Dendritic cell treated with granulocyte-macrophage colony-stimulating factor and Interleukin-4, amounts not matched to agents 40 ng/mL and 50 ng/mL, for 4 days (primary cell): ENCODE measurements at regions not wholly inside any gene's neighbourhood (a gene's known extent, or its start where the extent isn't known, plus 50 kb on each side); places are given as distances from the start of the nearest gene placed in this dataset.

ENCODE experiments used
- H3K27ac Mint-ChIP-seq: one replicate; pipeline ENCODE4 v1.8.0; 2022; ENCODE audit warnings: mild to moderate bottlenecking, mixed read lengths
- H3K27me3 Mint-ChIP-seq: one replicate; pipeline ENCODE4 v1.8.0; 2022; ENCODE audit warnings: mild to moderate bottlenecking, mixed read lengths
- H3K36me3 Mint-ChIP-seq: one replicate; pipeline ENCODE4 v1.8.0; 2022; ENCODE audit warnings: low read depth, mixed read lengths
- H3K4me1 Mint-ChIP-seq: one replicate; pipeline ENCODE4 v1.8.0; 2022; ENCODE audit warnings: low read depth, mixed read lengths
- H3K4me3 Mint-ChIP-seq: one replicate; pipeline ENCODE4 v1.8.0; 2022; ENCODE audit warnings: mild to moderate bottlenecking, moderate library complexity, mixed read lengths
- H3K9me3 Mint-ChIP-seq: one replicate; pipeline ENCODE4 v1.8.0; 2022; ENCODE audit warnings: mixed read lengths
- intact Hi-C: fragments of 100-400 bp; cut with micrococcal nuclease; formaldehyde crosslinking; loops from one replicate; pipeline ENCODE4 v1.15.0; 2022

DNA sequence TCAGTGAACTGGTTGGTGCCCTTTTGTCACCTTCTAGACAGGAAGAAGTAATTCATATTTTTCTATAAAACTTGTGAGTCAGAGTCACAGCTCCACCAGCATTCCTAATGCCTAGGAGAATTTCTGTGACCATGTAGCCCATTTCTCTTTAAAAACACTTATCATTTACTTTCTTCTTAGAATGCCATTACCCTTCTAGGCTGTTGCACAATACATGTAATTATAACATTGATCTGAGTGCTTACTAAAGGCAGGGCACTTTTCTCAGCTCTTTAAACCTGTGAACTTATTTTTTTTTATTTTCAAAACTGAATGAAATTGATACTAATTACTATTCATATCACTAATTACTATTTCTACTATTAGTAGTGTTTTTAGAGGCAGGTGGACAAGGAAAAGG is 373.7 kb downstream of the TLE4 start:
- intact Hi-C loops: no loop called here
- Mint-ChIP-seq H3K4me1 (no peaks in the 10 kb centered on the region), H3K27me3 (no peaks in the 10 kb centered on the region), H3K9me3 (no peaks in the 10 kb centered on the region), H3K27ac (no peak overlapping the region), H3K4me3 (no peak overlapping the region), H3K36me3 (no peaks in the 10 kb centered on the region)

DNA sequence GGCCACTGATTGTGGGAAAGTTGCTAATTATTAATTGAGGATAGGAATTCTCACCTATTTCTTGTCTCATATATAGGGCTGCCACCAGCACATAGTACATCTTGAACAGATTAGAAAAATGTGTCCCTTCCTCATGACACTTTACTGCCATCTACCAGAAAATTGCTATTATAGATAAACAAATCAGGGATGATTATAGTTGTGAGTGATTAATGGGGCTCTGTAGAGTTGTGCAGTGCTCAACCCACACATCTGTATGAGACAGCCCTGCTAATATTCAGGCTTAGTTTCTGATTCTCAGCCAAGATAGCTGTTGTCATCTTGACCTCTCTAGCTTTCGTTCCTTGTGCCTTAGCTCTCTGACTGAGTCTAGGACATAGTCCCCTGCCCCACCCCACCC is 373.3 kb downstream of the TLE4 start:
- no peaks in the 10 kb centered on the region for H3K27me3 Mint-ChIP-seq
- H3K9me3 Mint-ChIP-seq: no peaks in the 10 kb centered on the region
- no peaks in the 10 kb centered on the region for H3K4me1 Mint-ChIP-seq
- intact Hi-C loops: no loop called here
- no peaks in the 10 kb centered on the region for H3K36me3 Mint-ChIP-seq
- H3K27ac Mint-ChIP-seq: no peak overlapping the region
- H3K4me3 Mint-ChIP-seq: no peak overlapping the region

DNA sequence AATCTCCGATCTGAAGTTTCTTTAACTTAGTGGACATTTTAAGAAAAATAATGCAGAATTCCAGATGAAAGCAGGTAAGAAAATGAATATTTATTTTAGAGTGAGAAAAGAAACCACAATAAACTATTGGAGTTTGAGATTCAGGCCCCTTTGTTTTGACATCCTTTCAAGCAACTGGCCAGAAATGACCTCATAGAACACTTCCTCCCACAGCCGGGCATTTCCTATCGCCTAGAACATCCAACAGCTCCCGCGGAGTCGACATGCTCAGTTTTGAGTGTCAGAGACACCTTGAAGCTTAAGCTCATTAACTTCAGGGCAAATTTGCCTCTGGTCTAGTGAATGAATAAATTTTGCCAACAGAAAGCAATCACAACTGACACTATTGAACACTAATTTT is 369.2 kb downstream of the TLE4 start:
- no peaks in the 10 kb centered on the region for H3K27me3 Mint-ChIP-seq
- H3K4me1 Mint-ChIP-seq: no peaks in the 10 kb centered on the region
- no peaks in the 10 kb centered on the region for H3K36me3 Mint-ChIP-seq
- no peak overlapping the region for H3K4me3 Mint-ChIP-seq
- intact Hi-C loops: no loop called here
- peaks cover 14% of the 10 kb centered on the region for H3K9me3 Mint-ChIP-seq
- no peak overlapping the region for H3K27ac Mint-ChIP-seq

DNA sequence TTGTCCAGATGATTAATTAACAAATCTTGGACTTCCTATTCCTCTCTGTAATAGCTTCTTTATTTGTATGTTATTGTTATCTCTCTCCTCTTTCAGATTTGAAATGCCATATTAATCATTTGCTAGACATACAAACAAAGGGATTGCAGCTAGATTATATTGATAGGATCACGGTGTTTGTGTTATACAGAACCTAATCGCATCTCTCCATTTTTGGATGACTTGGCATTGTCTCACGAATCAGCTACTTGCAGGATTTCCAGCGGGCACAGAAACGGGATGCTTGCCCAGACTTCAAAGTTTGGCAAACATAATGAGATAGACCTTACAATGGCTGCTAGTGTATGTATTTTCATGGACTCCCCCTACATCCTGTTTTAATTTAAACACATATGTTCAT is 368.1 kb downstream of the TLE4 start:
- H3K4me1 Mint-ChIP-seq: no peaks in the 10 kb centered on the region
- H3K9me3 Mint-ChIP-seq: peaks cover 14% of the 10 kb centered on the region
- H3K4me3 Mint-ChIP-seq: no peak overlapping the region
- no peaks in the 10 kb centered on the region for H3K27me3 Mint-ChIP-seq
- no peak overlapping the region for H3K27ac Mint-ChIP-seq
- H3K36me3 Mint-ChIP-seq: no peaks in the 10 kb centered on the region
- intact Hi-C loops: no loop called here

DNA sequence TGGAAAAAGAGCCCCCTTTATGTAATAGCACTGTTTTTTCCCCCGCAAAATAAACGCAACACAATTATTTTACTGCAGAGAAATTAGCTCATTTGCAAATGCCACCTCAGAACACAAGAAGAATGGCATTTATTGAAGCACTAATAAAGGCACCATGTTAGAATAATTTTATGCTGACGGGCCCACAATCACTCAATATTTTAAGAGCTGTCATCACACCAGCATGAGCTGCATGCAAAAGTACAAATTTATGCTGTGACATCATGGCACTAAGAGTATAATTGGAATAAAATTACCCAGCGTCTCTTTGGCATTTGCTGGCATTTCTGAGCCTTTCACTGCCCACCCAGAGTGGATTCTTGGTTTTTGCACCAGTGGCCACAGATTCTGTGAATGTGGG is 364.6 kb downstream of the TLE4 start:
- intact Hi-C loops: no loop called here
- no peaks in the 10 kb centered on the region for H3K27me3 Mint-ChIP-seq
- no peaks in the 10 kb centered on the region for H3K4me1 Mint-ChIP-seq
- peaks cover 14% of the 10 kb centered on the region for H3K9me3 Mint-ChIP-seq
- H3K4me3 Mint-ChIP-seq: no peak overlapping the region
- no peaks in the 10 kb centered on the region for H3K36me3 Mint-ChIP-seq
- H3K27ac Mint-ChIP-seq: no peak overlapping the region

DNA sequence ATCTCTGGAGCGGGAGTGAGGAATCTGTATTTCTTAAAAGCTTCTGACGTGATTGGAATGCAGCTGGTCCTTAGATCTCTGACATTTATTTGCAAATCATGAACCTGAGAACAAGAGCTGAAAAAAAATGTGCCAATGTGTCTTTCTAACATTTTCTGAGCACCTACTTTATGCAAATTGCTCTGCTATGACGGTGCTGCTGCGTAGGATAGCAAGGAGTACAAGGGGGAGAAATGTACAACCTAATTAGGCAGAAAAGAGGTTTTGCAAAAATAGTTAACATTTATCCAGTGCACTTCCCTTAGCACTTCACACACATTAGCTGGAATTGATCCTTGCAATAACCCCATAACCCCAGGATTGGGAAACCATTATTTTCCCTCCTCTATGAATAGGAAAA is 357.5 kb downstream of the TLE4 start:
- H3K36me3 Mint-ChIP-seq: no peaks in the 10 kb centered on the region

DNA sequence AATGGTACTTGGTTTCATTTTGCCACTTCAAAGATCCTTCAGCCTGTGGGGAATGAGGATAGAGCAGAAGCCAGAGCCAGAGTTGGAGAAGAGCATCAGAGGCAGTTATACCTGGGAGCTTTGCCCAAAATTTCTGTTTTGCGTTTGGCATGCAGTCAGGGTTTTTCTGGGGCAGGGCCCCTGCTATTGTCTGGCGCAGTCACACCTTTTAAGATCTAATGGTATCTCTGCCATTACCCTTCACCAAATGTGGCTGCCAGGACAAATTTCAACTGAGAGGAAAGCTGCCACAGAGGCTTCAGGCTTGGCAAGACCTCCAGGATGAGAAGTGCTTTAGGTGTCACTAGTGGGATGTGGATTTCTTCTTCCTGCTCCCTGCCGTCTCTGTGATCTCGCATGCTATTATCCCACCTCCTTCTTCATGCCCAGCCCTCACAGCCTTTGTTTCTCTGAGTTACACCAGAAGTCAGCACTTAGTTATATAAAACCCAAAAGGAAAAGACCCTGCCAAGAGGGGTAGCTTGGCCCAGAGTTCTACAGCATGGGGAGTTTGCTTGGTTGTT is 357.0 kb downstream of the TLE4 start:
- no peak overlapping the region for H3K4me3 Mint-ChIP-seq
- H3K36me3 Mint-ChIP-seq: no peaks in the 10 kb centered on the region
- H3K27ac Mint-ChIP-seq: no peak overlapping the region
- H3K9me3 Mint-ChIP-seq: peaks cover 8% of the 10 kb centered on the region
- intact Hi-C loops: no loop called here
- no peaks in the 10 kb centered on the region for H3K27me3 Mint-ChIP-seq
- no peaks in the 10 kb centered on the region for H3K4me1 Mint-ChIP-seq

More for the DNA sequence above, 357.5 kb downstream of the TLE4 start:
- Mint-ChIP-seq H3K27ac (no peak overlapping the region), H3K4me1 (no peaks in the 10 kb centered on the region), H3K27me3 (no peaks in the 10 kb centered on the region), H3K9me3 (peaks cover 8% of the 10 kb centered on the region), H3K4me3 (no peak overlapping the region)
- intact Hi-C loops: no loop called here

DNA sequence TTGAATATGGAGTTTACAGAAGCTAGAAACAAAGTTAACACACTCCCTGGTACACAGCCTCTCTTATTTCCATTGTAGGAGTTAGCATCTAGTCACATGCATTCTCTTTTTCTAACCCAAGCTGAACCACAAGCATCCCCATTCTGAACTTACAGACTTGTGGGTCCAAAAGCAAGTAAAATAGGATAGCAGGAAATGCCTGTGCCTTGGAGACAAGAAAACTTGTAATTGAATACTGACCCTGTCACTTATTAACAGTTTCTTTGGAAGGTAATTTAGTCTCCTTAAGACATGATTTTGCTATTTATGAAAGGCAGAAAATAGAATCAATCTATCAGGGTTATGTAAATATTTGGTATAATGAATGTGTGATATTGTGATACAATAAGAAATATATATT is 353.6 kb downstream of the TLE4 start:
- no peak overlapping the region for H3K4me3 Mint-ChIP-seq
- intact Hi-C loops: no loop called here

DNA sequence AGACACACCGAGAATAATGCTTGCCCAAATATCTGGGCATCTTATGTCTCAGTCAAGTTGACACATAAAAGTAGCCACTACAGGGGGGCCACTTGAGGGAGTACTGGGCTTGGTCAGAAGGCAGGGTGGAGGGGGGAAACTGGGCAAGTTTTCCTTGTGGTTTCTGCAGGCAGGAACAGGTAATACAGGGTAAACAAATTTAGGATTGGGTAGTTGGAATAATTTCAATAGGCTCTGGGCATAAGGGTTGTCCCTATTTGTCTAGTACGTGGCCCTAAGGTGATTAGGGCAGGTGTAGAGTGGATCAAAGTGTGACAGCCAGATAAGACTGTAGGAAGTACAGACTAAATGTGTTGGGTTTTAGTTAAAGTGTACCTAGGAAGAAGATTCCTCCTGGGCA is 353.1 kb downstream of the TLE4 start:
- Mint-ChIP-seq H3K36me3 (no peaks in the 10 kb centered on the region), H3K27me3 (no peaks in the 10 kb centered on the region), H3K9me3 (peaks cover 8% of the 10 kb centered on the region), H3K4me3 (no peak overlapping the region), H3K4me1 (no peaks in the 10 kb centered on the region), H3K27ac (no peak overlapping the region)
- intact Hi-C loops: no loop called here

More for the DNA sequence above, 353.6 kb downstream of the TLE4 start:
- Mint-ChIP-seq H3K27ac (no peak overlapping the region), H3K36me3 (no peaks in the 10 kb centered on the region), H3K4me1 (no peaks in the 10 kb centered on the region), H3K9me3 (peaks cover 8% of the 10 kb centered on the region), H3K27me3 (no peaks in the 10 kb centered on the region)

DNA sequence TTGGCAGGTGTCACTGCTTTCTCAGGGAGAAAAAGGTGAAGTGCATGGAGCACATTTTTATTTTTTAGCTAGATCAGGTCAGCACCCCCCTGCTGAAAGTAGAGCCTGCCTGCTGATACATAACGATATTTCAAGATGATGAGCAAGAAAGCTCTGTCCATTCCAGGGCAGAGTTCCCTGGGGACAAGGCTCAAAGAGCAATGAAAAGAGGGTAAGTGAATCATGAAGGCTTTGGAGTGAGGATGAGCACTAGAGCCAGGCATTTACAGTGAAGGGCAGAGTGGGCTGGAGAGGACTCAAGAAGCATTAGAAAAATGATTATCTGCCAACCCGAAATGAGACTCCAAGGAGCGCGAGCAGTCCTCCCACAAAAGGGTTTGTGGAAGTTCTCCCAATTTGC is 345.7 kb downstream of the TLE4 start:
- intact Hi-C loops: no loop called here
- no peaks in the 10 kb centered on the region for H3K4me1 Mint-ChIP-seq
- H3K9me3 Mint-ChIP-seq: no peaks in the 10 kb centered on the region
- no peak overlapping the region for H3K27ac Mint-ChIP-seq
- no peaks in the 10 kb centered on the region for H3K36me3 Mint-ChIP-seq
- H3K27me3 Mint-ChIP-seq: no peaks in the 10 kb centered on the region
- H3K4me3 Mint-ChIP-seq: no peak overlapping the region

DNA sequence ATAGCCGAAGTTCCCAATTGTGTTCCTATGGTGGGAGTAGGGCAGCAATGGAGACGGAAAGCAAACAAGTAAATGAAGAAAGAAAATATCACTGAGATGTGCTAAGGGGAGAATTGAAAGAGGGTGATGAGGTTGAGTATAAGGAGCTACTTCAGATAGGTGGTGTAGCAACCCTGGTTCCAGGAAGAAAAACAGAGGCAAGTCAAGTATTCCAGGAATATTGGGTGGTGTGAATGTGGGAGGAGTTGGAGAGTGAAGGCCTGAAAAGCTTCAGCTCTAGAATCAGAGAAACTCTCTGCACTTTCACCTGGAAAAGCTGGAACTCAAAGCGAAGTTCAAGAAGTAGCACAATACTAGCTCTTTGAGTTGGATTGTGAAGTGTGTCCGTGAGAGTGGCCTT is 342.1 kb downstream of the TLE4 start:
- Mint-ChIP-seq H3K36me3 (no peaks in the 10 kb centered on the region), H3K4me1 (no peaks in the 10 kb centered on the region), H3K27me3 (no peaks in the 10 kb centered on the region), H3K27ac (no peak overlapping the region), H3K4me3 (no peak overlapping the region), H3K9me3 (no peaks in the 10 kb centered on the region)
- intact Hi-C loops: no loop called here

DNA sequence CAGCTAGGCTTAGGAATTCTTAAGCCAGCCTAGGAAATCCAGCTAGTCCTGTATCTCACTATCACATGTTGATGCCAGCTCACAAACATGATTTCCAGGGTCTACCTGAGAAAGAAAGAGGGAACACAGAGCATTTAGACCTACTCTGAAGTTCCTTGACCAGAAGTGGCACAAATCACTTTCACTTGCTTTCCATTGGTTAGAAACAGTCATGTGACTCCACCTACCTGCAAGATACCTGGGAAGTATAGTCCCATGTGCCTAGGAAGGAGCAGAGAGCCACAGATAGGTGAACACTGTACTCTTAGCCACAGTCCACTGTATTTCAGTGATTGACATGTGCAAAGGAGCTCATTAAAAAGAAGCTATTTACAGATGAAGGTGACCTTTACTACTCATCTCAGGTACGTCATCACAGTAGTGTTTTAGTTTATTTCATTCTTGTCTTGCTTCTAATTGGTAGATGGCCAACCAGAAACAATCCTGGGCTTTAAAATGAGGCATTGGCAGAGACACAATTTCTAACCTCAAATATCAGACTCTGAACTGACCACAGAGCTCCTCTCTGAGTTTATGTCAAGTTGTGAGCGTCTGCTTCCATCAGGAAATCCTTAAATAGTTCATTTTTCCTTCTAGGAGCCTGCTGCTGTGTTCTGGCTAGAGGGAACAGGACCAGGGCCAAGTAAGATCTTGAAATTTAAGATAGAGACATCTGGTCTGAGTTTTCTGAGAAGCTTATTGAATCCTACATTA is 340.7 kb downstream of the TLE4 start:
- no peaks in the 10 kb centered on the region for H3K9me3 Mint-ChIP-seq
- H3K4me1 Mint-ChIP-seq: no peaks in the 10 kb centered on the region
- intact Hi-C loops: no loop called here
- no peaks in the 10 kb centered on the region for H3K36me3 Mint-ChIP-seq
- no peaks in the 10 kb centered on the region for H3K27me3 Mint-ChIP-seq
- H3K27ac Mint-ChIP-seq: no peak overlapping the region
- H3K4me3 Mint-ChIP-seq: no peak overlapping the region

DNA sequence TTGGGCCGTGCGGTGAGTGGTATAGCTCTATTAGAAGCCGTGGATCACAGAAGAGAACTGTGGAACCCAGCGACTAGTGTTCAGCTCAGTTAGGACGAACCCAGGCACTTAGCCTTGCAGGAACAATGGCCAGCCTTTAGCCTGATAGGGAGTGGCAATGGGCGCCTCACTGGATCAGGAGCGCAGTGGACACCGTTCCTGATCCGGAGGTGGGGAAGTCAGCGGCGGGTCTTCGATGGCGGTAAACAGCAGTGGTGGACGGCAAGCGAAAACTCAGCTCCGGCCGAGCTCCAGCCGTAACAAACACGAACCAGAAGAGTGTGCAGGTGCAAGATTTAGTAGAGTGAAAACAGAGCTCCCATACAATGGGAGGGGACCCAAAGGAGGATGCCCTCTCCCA is 340.0 kb downstream of the TLE4 start:
- intact Hi-C loops: no loop called here
- H3K27ac Mint-ChIP-seq: no peak overlapping the region
- H3K4me1 Mint-ChIP-seq: no peaks in the 10 kb centered on the region
- H3K4me3 Mint-ChIP-seq: no peak overlapping the region
- no peaks in the 10 kb centered on the region for H3K36me3 Mint-ChIP-seq
- H3K27me3 Mint-ChIP-seq: no peaks in the 10 kb centered on the region
- H3K9me3 Mint-ChIP-seq: no peaks in the 10 kb centered on the region

DNA sequence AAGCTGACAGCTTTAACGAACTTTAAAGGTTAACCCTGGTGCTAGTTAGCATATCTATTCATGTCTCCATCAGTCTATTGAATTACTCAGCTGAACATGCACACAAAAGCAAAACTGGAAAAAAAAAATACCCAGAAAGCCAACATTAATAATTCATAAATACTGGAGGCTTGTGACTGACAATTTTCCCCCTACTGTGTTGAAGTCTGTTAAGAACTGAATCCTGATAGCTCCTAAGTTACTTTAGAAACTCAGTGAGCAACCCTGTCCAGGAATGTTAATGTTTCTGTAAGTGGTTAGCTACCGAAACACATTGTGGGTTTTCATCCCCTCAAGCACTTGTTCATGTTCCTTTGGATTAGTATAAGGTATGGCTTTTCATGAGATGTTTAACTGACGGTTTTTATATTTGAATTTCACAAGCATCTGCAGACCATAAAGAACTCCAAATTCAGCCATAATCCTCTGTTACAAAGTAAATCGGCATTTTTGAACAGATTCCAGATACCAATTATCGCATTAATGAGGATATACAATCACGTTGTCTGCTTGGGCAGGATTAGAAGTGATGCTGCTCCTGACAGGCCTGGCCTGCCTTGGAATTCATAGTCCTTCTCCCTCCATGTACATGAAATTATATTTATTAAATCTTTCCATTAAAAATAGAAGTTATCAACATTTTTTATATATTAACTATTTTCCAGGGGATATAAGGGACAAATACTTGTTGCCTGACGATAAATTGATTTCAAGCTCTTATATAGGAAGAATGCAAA is 331.2 kb downstream of the TLE4 start:
- Mint-ChIP-seq H3K4me3 (no peak overlapping the region), H3K36me3 (no peaks in the 10 kb centered on the region), H3K27ac (no peak overlapping the region), H3K4me1 (peaks cover 5% of the 10 kb centered on the region), H3K9me3 (no peaks in the 10 kb centered on the region), H3K27me3 (no peaks in the 10 kb centered on the region)
- intact Hi-C loops: no loop called here
